Cardiac fibroblast (primary cell): ENCODE measurements at regions not wholly inside any gene's neighbourhood (a gene's known extent, or its start where the extent isn't known, plus 50 kb on each side); places are given as distances from the start of the nearest gene placed in this dataset.

Experiments
- DNase-seq, 2 donors: peaks; one replicate each; pipeline versions ENCODE4 v3.0.0 to v3.0.0-alpha.2; 2010; ENCODE audit warnings: low read depth in 2 of 2
- H3K4me3 ChIP-seq, 2 donors: replicated peaks in 1 of 2; 1 replicate in 1 of 2; 2 replicates in 1 of 2; pipeline ENCODE4 v1.5.1; 2011; ENCODE audit warnings: low read depth in 2 of 2, low read length in 2 of 2, mild to moderate bottlenecking in 2 of 2, moderate library complexity in 1 of 2
- TF ChIP-seq, protein P1 (sequence below): IDR thresholded peaks from one replicate; pipeline ENCODE4 v1.5.1; 2011; ENCODE audit warnings: low read depth, mild to moderate bottlenecking, low read length, inconsistent platforms

- TF ChIP-seq, protein P1, sequence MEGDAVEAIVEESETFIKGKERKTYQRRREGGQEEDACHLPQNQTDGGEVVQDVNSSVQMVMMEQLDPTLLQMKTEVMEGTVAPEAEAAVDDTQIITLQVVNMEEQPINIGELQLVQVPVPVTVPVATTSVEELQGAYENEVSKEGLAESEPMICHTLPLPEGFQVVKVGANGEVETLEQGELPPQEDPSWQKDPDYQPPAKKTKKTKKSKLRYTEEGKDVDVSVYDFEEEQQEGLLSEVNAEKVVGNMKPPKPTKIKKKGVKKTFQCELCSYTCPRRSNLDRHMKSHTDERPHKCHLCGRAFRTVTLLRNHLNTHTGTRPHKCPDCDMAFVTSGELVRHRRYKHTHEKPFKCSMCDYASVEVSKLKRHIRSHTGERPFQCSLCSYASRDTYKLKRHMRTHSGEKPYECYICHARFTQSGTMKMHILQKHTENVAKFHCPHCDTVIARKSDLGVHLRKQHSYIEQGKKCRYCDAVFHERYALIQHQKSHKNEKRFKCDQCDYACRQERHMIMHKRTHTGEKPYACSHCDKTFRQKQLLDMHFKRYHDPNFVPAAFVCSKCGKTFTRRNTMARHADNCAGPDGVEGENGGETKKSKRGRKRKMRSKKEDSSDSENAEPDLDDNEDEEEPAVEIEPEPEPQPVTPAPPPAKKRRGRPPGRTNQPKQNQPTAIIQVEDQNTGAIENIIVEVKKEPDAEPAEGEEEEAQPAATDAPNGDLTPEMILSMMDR: no peak
Measured at GRCh38 chr5:138660051-138660572, 84.9 kb upstream of the HSPA9 start.

GRCh38 chr5:138659561-138659960 lies 84.4 kb upstream of the HSPA9 start:
- no peak overlapping the region for H3K4me3 ChIP-seq
- TF ChIP-seq, protein P1: no peak
- DNase-seq: no peak

More at GRCh38 chr5:138660051-138660572, 84.9 kb upstream of the HSPA9 start:
- no peak overlapping the region for H3K4me3 ChIP-seq
- DNase-seq: no peak

DNA sequence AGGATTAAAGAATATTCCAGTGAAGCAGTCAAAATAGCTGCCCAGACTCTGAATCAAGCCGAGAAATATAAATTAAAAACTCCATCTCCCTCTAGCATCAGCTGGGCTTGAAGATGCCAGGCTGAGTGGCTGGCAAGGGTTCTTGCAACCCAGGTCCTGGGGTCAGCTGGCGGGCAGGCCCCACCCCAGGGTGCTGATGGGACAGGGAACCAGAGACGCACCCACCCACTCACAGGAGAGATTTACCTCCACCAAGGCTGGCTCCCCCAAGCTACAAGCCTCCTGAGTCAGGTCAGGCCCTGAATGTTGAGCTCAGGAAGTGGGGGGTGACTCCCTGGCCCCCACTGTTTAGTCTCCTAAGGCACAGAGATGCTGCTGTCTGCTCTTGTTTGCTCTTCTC lies 83.9 kb upstream of the HSPA9 start:
- H3K4me3 ChIP-seq: no peak overlapping the region
- TF ChIP-seq, protein P1: no peak
- no peak for DNase-seq

DNA sequence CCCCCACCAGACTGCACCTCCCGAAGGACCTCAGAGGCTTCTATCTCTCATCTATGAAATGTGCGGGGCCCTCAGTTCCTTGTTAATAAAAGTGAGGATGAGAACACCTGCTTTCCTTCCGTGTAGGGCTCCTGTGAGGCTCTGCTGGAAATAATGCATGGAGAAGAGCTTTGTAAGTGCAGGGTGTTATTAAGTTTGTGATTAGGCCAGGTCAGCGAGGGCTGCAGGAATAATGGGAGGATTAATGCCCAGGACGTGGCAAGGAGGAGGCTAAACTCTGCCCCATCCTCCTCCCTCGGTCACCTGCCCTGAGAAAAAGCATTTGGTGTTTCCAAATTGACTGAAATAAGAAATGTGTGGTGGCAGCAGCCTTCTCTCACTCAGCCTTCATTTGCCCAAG lies 83.5 kb upstream of the HSPA9 start:
- TF ChIP-seq, protein P1: no peak
- H3K4me3 ChIP-seq: no peak overlapping the region
- no peak for DNase-seq

- TF ChIP-seq, protein P1: no peak
- H3K4me3 ChIP-seq: no peak overlapping the region
- no peak for DNase-seq
Measured at GRCh38 chr5:138657360-138657759, 82.2 kb upstream of the HSPA9 start.

DNA sequence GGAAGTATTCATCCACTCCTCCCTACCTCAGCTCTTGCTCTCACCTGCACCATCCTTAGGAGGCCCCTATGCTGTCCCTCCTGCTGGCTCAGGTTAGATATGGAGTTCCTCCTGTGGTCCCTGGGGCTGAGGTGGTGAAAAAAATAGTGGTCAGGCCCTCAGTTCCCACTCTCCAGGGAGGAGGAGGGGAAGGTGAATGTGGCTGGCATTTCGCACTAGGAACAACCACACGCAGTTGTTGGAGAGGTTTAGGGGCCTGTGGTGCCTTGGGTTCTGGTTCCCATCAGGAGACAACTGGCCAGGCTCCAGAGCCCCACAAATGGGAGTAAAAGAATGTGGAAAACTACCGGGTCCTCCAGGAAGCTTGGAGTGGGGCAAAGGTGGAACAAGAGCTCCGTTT lies 81.7 kb upstream of the HSPA9 start:
- no peak overlapping the region for H3K4me3 ChIP-seq
- no peak for DNase-seq
- TF ChIP-seq, protein P1: no peak
